NCI-H2196 treated with DMSO at 0.1 percent for 48 hours (cell line): ENCODE measurements at regions not wholly inside any gene's neighbourhood (a gene's known extent, or its start where the extent isn't known, plus 50 kb on each side); places are given as distances from the start of the nearest gene placed in this dataset.
"Not testable (repeated sequence)": the region's sequence is repeated elsewhere in the genome, so short reads cannot be mapped to it uniquely, and the experiment has no call there.

Source experiments
- DNase-seq: peaks from one replicate; lab custom pipeline; 2025; ENCODE audit not compliant: unreplicated experiment; lab: John Stamatoyannopoulos, UW

- DNase-seq, result no peak
Measured at GRCh38 chrX:22526339-22526738, 253.6 kb downstream of the CBLL2 start.

- no peak for DNase-seq
Measured at GRCh38 chrX:22527302-22527701, 254.6 kb downstream of the CBLL2 start.

DNA sequence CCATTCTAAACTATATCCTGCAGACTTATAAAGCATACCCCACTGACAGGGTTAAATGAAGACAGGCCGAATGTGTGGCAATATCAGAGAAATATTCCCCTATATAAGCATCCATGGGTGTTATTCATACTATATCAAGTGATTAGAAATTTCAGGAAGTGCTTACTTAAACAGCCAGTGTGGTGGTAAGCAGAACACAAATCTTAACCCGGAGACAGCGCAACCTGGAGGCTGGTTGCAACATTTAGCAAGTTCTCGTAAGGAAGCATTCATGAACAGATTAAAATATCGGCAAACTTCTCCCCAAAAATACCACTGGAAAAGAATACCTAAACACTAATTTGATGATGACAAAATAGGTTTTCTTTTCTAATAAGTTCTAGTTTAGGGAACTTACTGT lies 261.2 kb downstream of the CBLL2 start:
- DNase-seq, result no peak

DNA sequence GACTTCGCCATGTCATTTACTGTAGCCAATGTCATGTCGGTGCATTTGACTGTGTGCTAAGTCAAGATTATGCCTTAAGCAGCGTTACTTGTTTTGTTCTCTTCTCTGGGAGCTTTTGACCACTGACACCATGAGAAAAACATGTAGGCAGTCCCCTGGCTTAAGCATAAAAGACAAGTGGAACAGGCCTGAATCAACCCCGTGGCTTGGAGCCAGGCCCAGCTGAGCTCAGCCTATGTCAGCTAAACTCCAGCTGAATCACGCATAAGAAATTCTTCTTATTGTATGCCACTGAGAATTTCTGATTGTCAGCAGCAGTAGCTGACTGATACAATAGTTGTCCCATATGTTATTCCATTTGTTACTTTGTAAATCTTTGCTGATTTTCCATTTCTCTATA lies 261.9 kb downstream of the CBLL2 start:
- no peak for DNase-seq

- DNase-seq, result no peak
Measured at GRCh38 chrX:22536746-22537304, 264.1 kb downstream of the CBLL2 start.

DNA sequence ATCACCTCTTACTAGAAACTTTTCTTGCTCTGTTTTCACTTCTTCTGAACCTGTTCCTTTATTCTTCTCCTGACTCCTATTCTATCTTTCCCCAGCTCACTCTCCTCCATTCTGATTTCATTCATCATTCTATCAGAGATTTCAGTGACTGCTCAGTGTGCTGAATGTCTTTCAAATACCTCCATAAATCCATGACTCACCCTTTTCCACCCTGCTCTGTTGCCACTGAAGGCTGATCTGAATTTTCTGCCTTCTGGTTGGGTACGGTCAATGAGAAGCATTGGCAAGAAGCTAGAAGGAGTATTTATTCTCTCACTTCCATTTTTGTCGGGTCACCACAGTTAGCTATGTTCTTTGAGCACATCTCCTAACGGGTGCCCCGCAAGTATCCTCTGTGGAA lies 265.9 kb downstream of the CBLL2 start:
- DNase-seq, result no peak

DNA sequence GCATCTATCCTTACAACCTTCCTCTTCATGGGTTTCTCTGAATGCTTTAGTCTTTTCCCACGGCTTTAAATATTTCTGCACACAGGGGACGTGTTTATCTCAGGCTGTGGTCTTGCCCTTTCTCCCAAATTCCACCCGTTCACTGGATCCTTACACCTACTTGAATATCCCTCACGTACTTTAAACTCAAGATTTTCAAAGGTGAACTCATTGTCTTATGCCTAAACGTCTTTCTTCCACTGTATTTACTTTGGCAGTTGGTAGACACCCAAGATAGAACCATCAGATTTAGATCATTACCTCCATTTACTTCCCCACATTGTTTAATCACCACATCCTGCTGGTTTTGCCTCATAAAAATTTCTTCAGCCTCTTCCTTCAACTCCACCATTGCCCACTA lies 269.2 kb downstream of the CBLL2 start:
- no peak for DNase-seq

DNA sequence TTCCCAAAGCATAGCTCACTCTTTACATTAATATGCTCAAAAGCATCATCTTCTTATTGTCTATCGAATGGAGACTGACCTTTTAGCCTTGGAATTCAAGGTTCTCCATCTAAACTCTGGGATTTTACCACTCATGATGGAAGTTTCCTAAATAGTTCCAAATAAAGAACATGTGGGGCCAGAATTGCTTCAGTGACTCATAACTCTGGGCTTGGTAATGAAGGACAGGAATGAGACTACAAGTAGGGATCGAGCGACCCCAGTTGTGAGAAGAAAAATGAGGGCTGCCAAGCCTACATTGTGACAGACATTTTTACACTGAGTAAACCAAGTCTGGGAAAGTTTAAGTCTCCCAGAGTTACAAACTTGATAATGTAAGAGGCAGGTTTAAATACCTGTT lies 269.9 kb downstream of the CBLL2 start:
- DNase-seq, result no peak

GRCh38 chrX:22559506-22559905 lies 286.8 kb downstream of the CBLL2 start:
- DNase-seq, result peak; percentile 8

GRCh38 chrX:22575161-22575845 lies 302.6 kb downstream of the CBLL2 start:
- DNase-seq, result no peak

- DNase-seq, result no peak
Measured at GRCh38 chrX:22577181-22577580, 304.5 kb downstream of the CBLL2 start.

DNA sequence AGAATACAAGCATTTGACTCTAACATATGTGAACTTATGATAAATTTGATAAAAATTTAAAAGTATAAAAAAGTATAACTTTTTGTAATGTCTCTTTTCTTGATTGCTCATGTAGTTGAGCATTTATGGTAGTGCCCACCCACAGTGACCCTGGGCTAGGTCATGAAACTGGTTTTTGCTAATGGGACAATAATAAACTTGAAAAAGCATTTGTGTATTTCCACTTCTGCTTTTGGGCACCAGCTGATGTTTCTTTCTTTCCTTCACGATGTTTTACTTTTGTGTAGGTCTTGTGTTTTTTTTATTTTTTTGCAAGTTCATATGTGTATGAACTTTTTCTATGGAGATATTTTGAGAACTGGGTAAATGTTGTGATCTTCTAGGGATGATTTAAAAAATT lies 313.1 kb downstream of the CBLL2 start:
- no peak for DNase-seq

GRCh38 chrX:22589845-22590244 lies 317.1 kb downstream of the CBLL2 start:
- no peak for DNase-seq

DNA sequence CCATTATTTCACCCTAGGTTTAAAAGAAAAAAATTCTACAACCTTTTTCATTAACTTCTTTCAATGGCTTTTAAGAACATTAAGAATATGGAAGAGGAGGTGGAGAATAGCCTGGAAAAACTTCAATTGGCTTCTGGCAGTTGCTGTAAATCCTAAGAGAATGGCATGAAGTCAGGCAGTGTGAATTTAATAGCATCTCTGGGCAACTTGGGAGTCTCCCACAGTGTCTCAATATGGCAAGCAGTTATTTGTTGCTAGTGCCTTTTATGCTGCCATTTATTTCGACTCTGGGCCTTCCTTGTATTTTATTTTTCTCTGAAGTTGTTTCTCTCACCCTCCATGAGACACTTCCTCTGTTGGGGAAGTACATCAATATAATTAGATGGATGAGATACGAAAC lies 322.1 kb downstream of the CBLL2 start:
- DNase-seq, result no peak

DNA sequence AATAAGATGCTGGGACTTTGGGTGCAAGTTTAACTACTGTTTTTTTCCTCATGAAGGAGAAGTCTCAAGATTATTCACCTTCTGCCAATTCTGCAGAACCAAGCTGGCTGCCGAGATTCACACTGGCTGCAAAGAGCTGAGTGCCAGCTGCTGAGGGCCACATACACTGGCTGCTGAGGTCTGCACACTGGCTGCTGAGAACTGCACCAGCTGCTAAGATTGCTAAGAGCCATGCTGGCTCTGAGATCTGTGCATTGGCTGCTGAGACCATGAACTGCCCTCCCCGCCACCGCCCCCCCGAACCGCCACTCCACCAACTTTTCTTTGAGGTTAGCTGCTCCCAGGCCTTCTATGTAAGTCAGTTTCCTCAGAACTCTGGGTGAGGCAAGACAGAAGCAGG lies 330.3 kb downstream of the CBLL2 start:
- DNase-seq, result no peak

DNA sequence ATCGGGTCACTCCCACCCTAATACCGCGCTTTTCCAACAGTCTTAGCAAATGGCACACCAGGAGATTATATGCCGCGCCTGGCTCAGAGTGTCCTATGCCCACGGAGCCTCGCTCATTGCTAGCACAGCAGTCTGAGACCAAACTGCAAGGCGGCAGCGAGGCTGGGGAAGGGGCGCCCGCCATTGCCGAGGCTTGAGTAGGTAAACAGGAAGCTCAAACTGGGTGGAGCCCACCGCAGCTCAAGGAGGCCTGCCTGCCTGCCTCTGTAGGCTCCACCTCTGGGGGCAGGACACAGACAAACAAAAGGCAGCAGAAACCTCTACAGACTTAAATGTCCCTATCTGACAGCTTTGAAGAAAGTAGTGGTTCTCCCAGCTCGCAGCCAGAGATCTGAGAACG lies 336.7 kb downstream of the CBLL2 start:
- DNase-seq, result not testable (repeated sequence)

- DNase-seq, result no peak
Measured at GRCh38 chrX:22616867-22617266, 344.2 kb downstream of the CBLL2 start.

- no peak for DNase-seq
Measured at GRCh38 chrX:22627576-22627975, 354.9 kb downstream of the CBLL2 start.

DNA sequence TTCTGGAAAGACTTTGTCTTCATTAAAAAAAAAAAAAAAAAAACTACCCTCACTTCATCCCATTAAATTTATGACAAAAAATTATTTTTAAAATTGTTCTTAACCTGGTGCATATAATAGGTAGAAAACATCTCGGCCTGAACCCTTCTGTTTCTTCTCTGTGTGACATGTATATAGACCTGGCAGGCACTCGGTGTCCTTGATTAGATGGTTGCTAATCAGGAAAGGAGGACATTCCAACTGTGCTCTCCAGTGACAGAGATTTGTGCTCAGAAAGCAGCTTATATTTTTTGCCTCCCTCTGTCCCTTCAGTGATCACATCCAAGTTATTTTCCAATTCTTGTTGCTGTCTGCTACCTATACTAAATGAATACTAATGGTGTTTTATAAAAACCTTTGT lies 355.6 kb downstream of the CBLL2 start:
- DNase-seq, result no peak

DNA sequence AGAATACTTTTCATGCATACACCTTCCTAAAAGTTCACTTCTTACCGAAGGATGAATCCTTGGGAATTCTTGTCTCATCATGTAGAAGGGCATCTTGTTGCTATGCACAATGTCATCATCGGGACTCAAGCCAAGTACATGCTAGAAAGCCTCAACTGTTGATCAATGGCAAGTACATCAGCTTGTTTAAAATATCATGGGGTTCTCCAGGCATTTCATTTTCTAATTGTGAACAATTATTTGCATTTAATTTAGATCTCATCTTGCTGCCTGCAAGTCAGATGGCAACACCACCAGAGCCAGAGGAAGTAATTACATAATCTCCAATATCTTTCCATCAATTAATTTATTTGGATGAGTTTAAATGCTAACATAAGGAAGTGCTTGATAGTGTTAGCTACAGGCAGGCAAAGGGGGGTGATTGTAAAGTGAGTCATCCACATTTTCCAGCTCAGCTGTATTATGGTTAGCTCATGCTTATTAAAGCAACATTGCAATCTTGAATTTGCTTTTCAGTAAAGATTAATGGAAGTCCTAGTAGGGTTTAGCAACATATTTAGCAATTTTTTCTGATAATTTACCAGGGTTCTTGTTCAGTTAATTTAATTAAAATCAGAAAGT lies 356.5 kb downstream of the CBLL2 start:
- no peak for DNase-seq

DNA sequence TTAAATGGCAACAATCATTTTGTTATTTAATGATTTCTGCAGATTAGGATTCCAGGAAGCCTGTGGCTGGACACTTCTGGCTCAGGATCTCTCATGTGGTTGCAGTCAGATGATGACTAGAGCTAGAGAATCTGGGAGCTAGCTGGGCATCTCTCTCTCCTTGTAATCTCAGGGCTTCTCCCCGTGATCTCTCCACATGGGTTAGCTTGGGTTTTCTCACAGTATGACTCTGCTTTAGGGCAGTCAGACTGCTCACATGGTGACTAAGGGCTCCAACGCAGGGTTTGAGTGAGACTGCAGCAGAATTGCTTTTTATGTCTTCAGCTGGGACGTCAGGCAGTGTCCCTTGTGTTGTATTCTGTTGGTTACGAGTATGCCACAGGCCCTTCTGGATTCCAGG lies 361.4 kb downstream of the CBLL2 start:
- DNase-seq, result no peak

- DNase-seq, result no peak
Measured at GRCh38 chrX:22634751-22635150, 362.0 kb downstream of the CBLL2 start.

- no peak for DNase-seq
Measured at GRCh38 chrX:22648281-22648680, 351.5 kb upstream of the DDX53 start.
